IMR-90 (cell line): ENCODE measurements at regions not wholly inside any gene's neighbourhood (a gene's known extent, or its start where the extent isn't known, plus 50 kb on each side); places are given as distances from the start of the nearest gene placed in this dataset.

ENCODE experiments used
- BHLHE40 ChIP-seq: fragments of 150-350 bp; IDR thresholded peaks from 2 replicates; pipeline ENCODE4 v1.6.1; 2016; ENCODE audit warnings: mild to moderate bottlenecking, low read depth, low read length
- CTCF ChIP-seq: conservative IDR thresholded peaks from 2 replicates; pipeline ENCODE4 v1.5.1; 2012; ENCODE audit warnings: mild to moderate bottlenecking, low read depth, low read length, improper control_type of control experiment
- FOS ChIP-seq: fragments of 150-350 bp; IDR thresholded peaks from 2 replicates; pipeline ENCODE4 v1.6.1; 2016; ENCODE audit warnings: low read depth, low read length
- MAZ ChIP-seq: IDR thresholded peaks from 2 replicates; pipeline ENCODE4 v1.6.1; 2012; ENCODE audit warnings: low read depth, mild to moderate bottlenecking, low read length, improper control_type of control experiment, moderate library complexity, borderline replicate concordance
- MXI1 ChIP-seq: IDR thresholded peaks from 2 replicates; pipeline ENCODE4 v1.6.1; 2012; ENCODE audit warnings: low read depth, mild to moderate bottlenecking, low read length, moderate library complexity, borderline replicate concordance
- NFE2L2 ChIP-seq: fragments of 150-350 bp; IDR thresholded peaks from 2 replicates; pipeline ENCODE4 v1.6.1; 2016; ENCODE audit warnings: low read depth, mild to moderate bottlenecking, low read length
- POLR2A ChIP-seq: IDR thresholded peaks from 2 replicates; pipeline ENCODE4 v1.6.1; 2012; ENCODE audit warnings: mild to moderate bottlenecking, low read depth, low read length
- RAD21 ChIP-seq: IDR thresholded peaks from 2 replicates; pipeline ENCODE4 v1.6.1; 2012; ENCODE audit warnings: low read length, improper control_type of control experiment
- RCOR1 ChIP-seq: IDR thresholded peaks from 2 replicates; pipeline ENCODE4 v1.6.1; 2012; ENCODE audit warnings: mild to moderate bottlenecking, low read length, improper control_type of control experiment; ENCODE audit not compliant: insufficient replicate concordance
- RFX5 ChIP-seq: IDR thresholded peaks from 2 replicates; pipeline ENCODE4 v1.8.0; 2012; ENCODE audit warnings: low read depth, mild to moderate bottlenecking, low read length, moderate library complexity
- SMC3 ChIP-seq: fragments of 150-350 bp; IDR thresholded peaks from 2 replicates; pipeline ENCODE4 v1.6.1; 2016; ENCODE audit warnings: low read depth, mild to moderate bottlenecking, antibody characterized with exemption, low read length, moderate library complexity
- TF ChIP-seq, protein P1 (sequence below): fragments of 150-350 bp; IDR thresholded peaks from 2 replicates; pipeline ENCODE4 v1.6.1; 2016; ENCODE audit warnings: low read depth, mild to moderate bottlenecking, low read length, moderate library complexity, borderline replicate concordance

GRCh38 chr15:26298659-26299170, 435.6 kb upstream of the ATP10A start:
- TF ChIP-seq CTCF (no peak), SMC3 (no peak), FOS (no peak), RCOR1 (no peak), POLR2A (no peak), MXI1 (no peak), RAD21 (no peak), BHLHE40 (no peak), MAZ (no peak), NFE2L2 (no peak), RFX5 (no peak)
- TF ChIP-seq, protein P1, sequence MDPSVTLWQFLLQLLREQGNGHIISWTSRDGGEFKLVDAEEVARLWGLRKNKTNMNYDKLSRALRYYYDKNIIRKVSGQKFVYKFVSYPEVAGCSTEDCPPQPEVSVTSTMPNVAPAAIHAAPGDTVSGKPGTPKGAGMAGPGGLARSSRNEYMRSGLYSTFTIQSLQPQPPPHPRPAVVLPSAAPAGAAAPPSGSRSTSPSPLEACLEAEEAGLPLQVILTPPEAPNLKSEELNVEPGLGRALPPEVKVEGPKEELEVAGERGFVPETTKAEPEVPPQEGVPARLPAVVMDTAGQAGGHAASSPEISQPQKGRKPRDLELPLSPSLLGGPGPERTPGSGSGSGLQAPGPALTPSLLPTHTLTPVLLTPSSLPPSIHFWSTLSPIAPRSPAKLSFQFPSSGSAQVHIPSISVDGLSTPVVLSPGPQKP, result no peak
